SK-N-MC (cell line): ENCODE measurements at regions not wholly inside any gene's neighbourhood (a gene's known extent, or its start where the extent isn't known, plus 50 kb on each side); places are given as distances from the start of the nearest gene placed in this dataset.

ENCODE experiments used
- EZH2 ChIP-seq: fragments of 200-600 bp; sonication (generic); IDR thresholded peaks from one replicate; pipeline ENCODE4 v1.6.1; 2017; ENCODE audit warnings: antibody characterized with exemption
- FOXP2 ChIP-seq: optimal IDR thresholded peaks from 2 replicates; pipeline ENCODE3; 2011; ENCODE audit warnings: mild to moderate bottlenecking, moderate library complexity; ENCODE audit not compliant: insufficient read depth; ENCODE audit errors: extremely low read length, control extremely low read depth
- POLR2AphosphoS5 ChIP-seq: IDR thresholded peaks from 2 replicates; pipeline ENCODE4 v1.6.1; 2012; ENCODE audit warnings: mild to moderate bottlenecking, low read depth, low read length, borderline replicate concordance

- TF ChIP-seq EZH2 (no peak), POLR2AphosphoS5 (no peak), FOXP2 (no peak)
Measured at GRCh38 chr2:100704156-100704555, 115.8 kb upstream of the NPAS2 start.
